ENCODE measurements at regions not wholly inside any gene's neighbourhood (a gene's known extent, or its start where the extent isn't known, plus 50 kb on each side); places are given as distances from the start of the nearest gene placed in this dataset.

GRCh38 chr6:139909992-139910391, 535.5 kb upstream of the CITED2 start:
- no peak overlapping the region for H4K8ac ChIP-seq (ENCODE audit: low read length)
- no peaks in the 10 kb centered on the region for H3K79me1 ChIP-seq (replicated peaks; ENCODE audit: low read length, poor library complexity, severe bottlenecking)
- H3K36me3 ChIP-seq (ENCODE audit: control insufficient read depth in 1 of 2, insufficient read depth in 2 of 2, low read depth in 1 of 2, low read length in 2 of 2): no peaks in the 10 kb centered on the region
- no peaks in the 10 kb centered on the region for H3K4me1 ChIP-seq (ENCODE audit: control insufficient read depth, insufficient read depth, low read depth, low read length)
- no peaks in the 10 kb centered on the region for H3K9me3 ChIP-seq (ENCODE audit: control insufficient read depth, low read length)
- no peak overlapping the region for H2AFZ ChIP-seq (ENCODE audit: low read depth, low read length)
- H3K18ac ChIP-seq (ENCODE audit: low read depth in 1 of 2, low read length in 2 of 2): no peak overlapping the region
- no peak overlapping the region for H3K14ac ChIP-seq (ENCODE audit: low read length in 2 of 2)
- no peak overlapping the region for H2BK12ac ChIP-seq (ENCODE audit: low read length in 2 of 2)
- H2BK15ac ChIP-seq (ENCODE audit: low read depth, poor library complexity, severe bottlenecking): no peak overlapping the region
- no peak overlapping the region for H2BK5ac ChIP-seq (ENCODE audit: low read depth, low read length, poor library complexity, severe bottlenecking)
- H3K9ac ChIP-seq (ENCODE audit: low read length): no peak overlapping the region
- H3K27me3 ChIP-seq (ENCODE audit: control insufficient read depth in 1 of 2, insufficient read depth in 1 of 2, low read length in 2 of 2): no peaks in the 10 kb centered on the region
- no peak overlapping the region for H2AK5ac ChIP-seq (ENCODE audit: low read length, severe bottlenecking)
- H3K23ac ChIP-seq (ENCODE audit: low read length in 2 of 2): no peak overlapping the region
- H3K4me2 ChIP-seq (ENCODE audit: low read length, poor library complexity, severe bottlenecking): no peak overlapping the region
- H2BK120ac ChIP-seq (ENCODE audit: low read depth, low read length): no peak overlapping the region
- no peak overlapping the region for H3K4me3 ChIP-seq (ENCODE audit: insufficient read depth in 1 of 2, low read depth in 1 of 2, low read length in 2 of 2)
- H3K4ac ChIP-seq (ENCODE audit: low read depth in 1 of 2, low read length in 2 of 2): no peak overlapping the region
- H4K91ac ChIP-seq (ENCODE audit: low read length): no peak overlapping the region
- no peak overlapping the region for H3K27ac ChIP-seq (ENCODE audit: low read length, poor library complexity, severe bottlenecking)
- DNase-seq: no peak

- Histone ChIP-seq H3K4me2 (ENCODE audit: low read length, poor library complexity, severe bottlenecking) (no peak overlapping the region), H3K27me3 (ENCODE audit: control insufficient read depth in 1 of 2, insufficient read depth in 1 of 2, low read length in 2 of 2) (no peaks in the 10 kb centered on the region), H3K9me3 (ENCODE audit: control insufficient read depth, low read length) (no peaks in the 10 kb centered on the region), H3K14ac (ENCODE audit: low read length in 2 of 2) (no peak overlapping the region), H3K4ac (ENCODE audit: low read depth in 1 of 2, low read length in 2 of 2) (no peak overlapping the region), H2BK120ac (ENCODE audit: low read depth, low read length) (no peak overlapping the region), H4K91ac (ENCODE audit: low read length) (no peak overlapping the region), H3K27ac (ENCODE audit: low read length, poor library complexity, severe bottlenecking) (no peak overlapping the region), H2BK15ac (ENCODE audit: low read depth, poor library complexity, severe bottlenecking) (no peak overlapping the region), H2BK5ac (ENCODE audit: low read depth, low read length, poor library complexity, severe bottlenecking) (no peak overlapping the region), H3K36me3 (ENCODE audit: control insufficient read depth in 1 of 2, insufficient read depth in 2 of 2, low read depth in 1 of 2, low read length in 2 of 2) (no peaks in the 10 kb centered on the region), H3K4me3 (ENCODE audit: insufficient read depth in 1 of 2, low read depth in 1 of 2, low read length in 2 of 2) (no peak overlapping the region), H3K79me1 (replicated peaks; ENCODE audit: low read length, poor library complexity, severe bottlenecking) (no peaks in the 10 kb centered on the region), H2AK5ac (ENCODE audit: low read length, severe bottlenecking) (no peak overlapping the region), H3K9ac (ENCODE audit: low read length) (no peak overlapping the region), H4K8ac (ENCODE audit: low read length) (no peak overlapping the region), H2AFZ (ENCODE audit: low read depth, low read length) (no peak overlapping the region), H3K4me1 (ENCODE audit: control insufficient read depth, insufficient read depth, low read depth, low read length) (no peaks in the 10 kb centered on the region), H2BK12ac (ENCODE audit: low read length in 2 of 2) (no peak overlapping the region), H3K23ac (ENCODE audit: low read length in 2 of 2) (no peak overlapping the region), H3K18ac (ENCODE audit: low read depth in 1 of 2, low read length in 2 of 2) (no peak overlapping the region)
- WGBS: 50% methylated on average over 2 of the region's 3 CpGs
- DNase-seq: no peak
These were observed 531.1 kb upstream of the CITED2 start for GRCh38 chr6:139905404-139906052.

GRCh38 chr6:139904568-139904967, 530.1 kb upstream of the CITED2 start:
- WGBS: 100% methylated on average over 1 of the region's 1 CpG
- Histone ChIP-seq H2BK15ac (ENCODE audit: low read depth, poor library complexity, severe bottlenecking) (no peak overlapping the region), H2AFZ (ENCODE audit: low read depth, low read length) (no peak overlapping the region), H2BK120ac (ENCODE audit: low read depth, low read length) (no peak overlapping the region), H3K4me1 (ENCODE audit: control insufficient read depth, insufficient read depth, low read depth, low read length) (no peaks in the 10 kb centered on the region), H3K4ac (ENCODE audit: low read depth in 1 of 2, low read length in 2 of 2) (no peak overlapping the region), H3K27me3 (ENCODE audit: control insufficient read depth in 1 of 2, insufficient read depth in 1 of 2, low read length in 2 of 2) (no peaks in the 10 kb centered on the region), H2AK5ac (ENCODE audit: low read length, severe bottlenecking) (no peak overlapping the region), H3K18ac (ENCODE audit: low read depth in 1 of 2, low read length in 2 of 2) (no peak overlapping the region), H3K27ac (ENCODE audit: low read length, poor library complexity, severe bottlenecking) (no peak overlapping the region), H3K4me2 (ENCODE audit: low read length, poor library complexity, severe bottlenecking) (no peak overlapping the region), H3K4me3 (ENCODE audit: insufficient read depth in 1 of 2, low read depth in 1 of 2, low read length in 2 of 2) (no peak overlapping the region), H3K14ac (ENCODE audit: low read length in 2 of 2) (no peak overlapping the region), H3K9me3 (ENCODE audit: control insufficient read depth, low read length) (no peaks in the 10 kb centered on the region), H3K79me1 (replicated peaks; ENCODE audit: low read length, poor library complexity, severe bottlenecking) (no peaks in the 10 kb centered on the region), H4K8ac (ENCODE audit: low read length) (no peak overlapping the region), H4K91ac (ENCODE audit: low read length) (no peak overlapping the region), H3K23ac (ENCODE audit: low read length in 2 of 2) (no peak overlapping the region), H2BK5ac (ENCODE audit: low read depth, low read length, poor library complexity, severe bottlenecking) (no peak overlapping the region), H3K36me3 (ENCODE audit: control insufficient read depth in 1 of 2, insufficient read depth in 2 of 2, low read depth in 1 of 2, low read length in 2 of 2) (no peaks in the 10 kb centered on the region), H2BK12ac (ENCODE audit: low read length in 2 of 2) (no peak overlapping the region), H3K9ac (ENCODE audit: low read length) (no peak overlapping the region)
- DNase-seq: no peak

- H2AFZ ChIP-seq (ENCODE audit: low read depth, low read length): no peak overlapping the region
- no peak overlapping the region for H3K14ac ChIP-seq (ENCODE audit: low read length in 2 of 2)
- DNase-seq: no peak
- no peak overlapping the region for H2BK15ac ChIP-seq (ENCODE audit: low read depth, poor library complexity, severe bottlenecking)
- no peak overlapping the region for H3K27ac ChIP-seq (ENCODE audit: low read length, poor library complexity, severe bottlenecking)
- H3K23ac ChIP-seq (ENCODE audit: low read length in 2 of 2): no peak overlapping the region
- H3K9ac ChIP-seq (ENCODE audit: low read length): no peak overlapping the region
- H3K4me2 ChIP-seq (ENCODE audit: low read length, poor library complexity, severe bottlenecking): no peak overlapping the region
- H2BK5ac ChIP-seq (ENCODE audit: low read depth, low read length, poor library complexity, severe bottlenecking): no peak overlapping the region
- no peaks in the 10 kb centered on the region for H3K4me1 ChIP-seq (ENCODE audit: control insufficient read depth, insufficient read depth, low read depth, low read length)
- no peak overlapping the region for H3K4ac ChIP-seq (ENCODE audit: low read depth in 1 of 2, low read length in 2 of 2)
- no peak overlapping the region for H4K91ac ChIP-seq (ENCODE audit: low read length)
- H2BK120ac ChIP-seq (ENCODE audit: low read depth, low read length): no peak overlapping the region
- H2AK5ac ChIP-seq (ENCODE audit: low read length, severe bottlenecking): no peak overlapping the region
- no peak overlapping the region for H2BK12ac ChIP-seq (ENCODE audit: low read length in 2 of 2)
- no peak overlapping the region for H3K18ac ChIP-seq (ENCODE audit: low read depth in 1 of 2, low read length in 2 of 2)
- H3K27me3 ChIP-seq (ENCODE audit: control insufficient read depth in 1 of 2, insufficient read depth in 1 of 2, low read length in 2 of 2): no peaks in the 10 kb centered on the region
- no peaks in the 10 kb centered on the region for H3K36me3 ChIP-seq (ENCODE audit: control insufficient read depth in 1 of 2, insufficient read depth in 2 of 2, low read depth in 1 of 2, low read length in 2 of 2)
- no peak overlapping the region for H3K4me3 ChIP-seq (ENCODE audit: insufficient read depth in 1 of 2, low read depth in 1 of 2, low read length in 2 of 2)
- no peak overlapping the region for H4K8ac ChIP-seq (ENCODE audit: low read length)
- no peaks in the 10 kb centered on the region for H3K9me3 ChIP-seq (ENCODE audit: control insufficient read depth, low read length)
- no peaks in the 10 kb centered on the region for H3K79me1 ChIP-seq (replicated peaks; ENCODE audit: low read length, poor library complexity, severe bottlenecking)
These were observed 529.7 kb upstream of the CITED2 start for GRCh38 chr6:139904158-139904533.
